GM18867 (cell line): ENCODE measurements at regions not wholly inside any gene's neighbourhood (a gene's known extent, or its start where the extent isn't known, plus 50 kb on each side); places are given as distances from the start of the nearest gene placed in this dataset.

Experiments
- ATAC-seq: cut with Tn5 transposase; IDR thresholded peaks from one replicate; pipeline ENCODE4 v1.9.1; 2021; ENCODE audit warnings: mild to moderate bottlenecking, moderate library complexity; ENCODE audit not compliant: unreplicated experiment

GRCh38 chr16:7979448-7980132 lies 610.7 kb downstream of the TMEM114 start:
- ATAC-seq: no peak

- no peak for ATAC-seq
These were observed 613.7 kb downstream of the TMEM114 start for GRCh38 chr16:7976563-7976962.

GRCh38 chr16:7976125-7976524 lies 614.2 kb downstream of the TMEM114 start:
- no peak for ATAC-seq

GRCh38 chr16:7967996-7968509 lies 622.3 kb downstream of the TMEM114 start:
- no peak for ATAC-seq

GRCh38 chr16:7964744-7965143 lies 625.6 kb downstream of the TMEM114 start:
- ATAC-seq: no peak

- no peak for ATAC-seq
These were observed 626.1 kb downstream of the TMEM114 start for GRCh38 chr16:7964167-7964566.

GRCh38 chr16:7962091-7962879 lies 628.0 kb downstream of the TMEM114 start:
- no peak for ATAC-seq

GRCh38 chr16:7957151-7957550 lies 624.5 kb downstream of the RBFOX1 start:
- no peak for ATAC-seq

- no peak for ATAC-seq
These were observed 620.7 kb downstream of the RBFOX1 start for GRCh38 chr16:7953360-7953759.

GRCh38 chr16:7946142-7946541 lies 613.5 kb downstream of the RBFOX1 start:
- ATAC-seq: no peak

GRCh38 chr16:7938175-7938574 lies 605.5 kb downstream of the RBFOX1 start:
- ATAC-seq: no peak

- no peak for ATAC-seq
These were observed 588.7 kb downstream of the RBFOX1 start for GRCh38 chr16:7921345-7921744.

- ATAC-seq: no peak
These were observed 587.1 kb downstream of the RBFOX1 start for GRCh38 chr16:7919782-7920181.

GRCh38 chr16:7914748-7915147 lies 582.1 kb downstream of the RBFOX1 start:
- no peak for ATAC-seq

GRCh38 chr16:7912132-7912531 lies 579.5 kb downstream of the RBFOX1 start:
- no peak for ATAC-seq

GRCh38 chr16:7910116-7910515 lies 577.5 kb downstream of the RBFOX1 start:
- ATAC-seq: no peak

- no peak for ATAC-seq
These were observed 555.8 kb downstream of the RBFOX1 start for GRCh38 chr16:7888411-7888810.

- ATAC-seq: no peak
These were observed 554.7 kb downstream of the RBFOX1 start for GRCh38 chr16:7887316-7887715.

- no peak for ATAC-seq
These were observed 539.3 kb downstream of the RBFOX1 start for GRCh38 chr16:7871979-7872378.

GRCh38 chr16:7871371-7871770 lies 538.7 kb downstream of the RBFOX1 start:
- no peak for ATAC-seq

- no peak for ATAC-seq
These were observed 535.2 kb downstream of the RBFOX1 start for GRCh38 chr16:7867831-7868230.

- no peak for ATAC-seq
These were observed 533.5 kb downstream of the RBFOX1 start for GRCh38 chr16:7866144-7866543.
